GM18520 (cell line): ENCODE measurements at regions not wholly inside any gene's neighbourhood (a gene's known extent, or its start where the extent isn't known, plus 50 kb on each side); places are given as distances from the start of the nearest gene placed in this dataset.
"Not testable (repeated sequence)": the region's sequence is repeated elsewhere in the genome, so short reads cannot be mapped to it uniquely, and the experiment has no call there.

Experiments used
- ATAC-seq: cut with Tn5 transposase; IDR thresholded peaks from one replicate; pipeline ENCODE4 v1.9.1; 2021; ENCODE audit not compliant: unreplicated experiment

- no peak for ATAC-seq
These were observed 141.7 kb upstream of the KCND2 start for GRCh38 chr7:120131096-120131839.

DNA sequence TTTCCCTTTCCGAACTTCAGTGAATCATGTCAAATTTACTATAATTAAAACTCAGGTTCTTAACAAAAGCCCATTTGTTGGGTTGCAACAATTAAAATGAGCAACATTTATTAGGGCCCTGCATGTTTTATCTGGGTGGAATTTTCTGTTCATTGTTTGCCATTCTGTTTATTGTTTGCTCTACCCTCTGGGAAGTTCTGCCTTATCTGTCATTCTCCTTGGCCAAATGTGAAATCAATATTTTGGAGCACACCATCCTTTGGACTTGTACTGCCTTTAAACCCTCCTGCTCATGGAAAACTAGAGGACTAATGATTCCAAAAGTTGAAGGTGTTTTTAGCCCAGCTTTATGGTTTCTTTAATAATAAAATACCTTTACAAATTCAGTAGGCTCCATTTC, 134.5 kb upstream of the KCND2 start:
- no peak for ATAC-seq

DNA sequence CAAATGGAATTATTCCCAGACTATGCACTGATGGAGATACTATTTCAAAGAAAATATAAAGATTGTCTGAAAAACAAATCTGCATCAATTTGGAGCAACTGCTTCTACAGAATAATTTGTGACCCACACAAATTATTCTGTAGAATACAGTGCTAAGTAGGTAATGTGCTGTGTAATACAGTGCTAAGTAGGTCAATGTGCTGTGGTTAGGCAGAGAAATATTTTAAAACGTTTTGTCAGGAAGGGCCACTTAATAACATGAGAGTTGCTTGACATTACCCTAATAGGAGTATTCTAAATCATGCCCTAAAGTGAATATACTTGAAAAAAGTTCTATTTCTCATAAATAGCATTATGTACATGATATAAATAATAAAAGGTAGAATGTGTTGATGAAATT, 116.5 kb upstream of the KCND2 start:
- no peak for ATAC-seq

DNA sequence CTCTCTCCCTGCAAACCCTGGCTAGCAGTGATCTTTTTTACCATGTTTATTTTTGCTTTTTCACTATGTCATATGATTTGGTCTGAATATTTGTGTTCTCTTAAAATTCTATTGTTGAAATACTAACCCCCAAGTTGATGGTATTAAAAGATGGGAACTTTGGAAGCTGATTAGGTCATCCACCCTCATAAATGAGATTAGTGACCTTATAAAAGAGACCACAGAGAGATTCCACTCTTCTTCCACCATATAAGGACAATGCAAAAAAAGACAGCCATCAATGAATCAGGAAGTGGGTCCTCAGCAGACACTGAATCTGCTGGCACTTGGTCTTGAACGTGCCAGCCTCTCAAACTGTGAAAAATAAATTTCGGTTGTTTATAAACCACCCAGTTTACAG, 112.8 kb upstream of the KCND2 start:
- ATAC-seq: no peak

DNA sequence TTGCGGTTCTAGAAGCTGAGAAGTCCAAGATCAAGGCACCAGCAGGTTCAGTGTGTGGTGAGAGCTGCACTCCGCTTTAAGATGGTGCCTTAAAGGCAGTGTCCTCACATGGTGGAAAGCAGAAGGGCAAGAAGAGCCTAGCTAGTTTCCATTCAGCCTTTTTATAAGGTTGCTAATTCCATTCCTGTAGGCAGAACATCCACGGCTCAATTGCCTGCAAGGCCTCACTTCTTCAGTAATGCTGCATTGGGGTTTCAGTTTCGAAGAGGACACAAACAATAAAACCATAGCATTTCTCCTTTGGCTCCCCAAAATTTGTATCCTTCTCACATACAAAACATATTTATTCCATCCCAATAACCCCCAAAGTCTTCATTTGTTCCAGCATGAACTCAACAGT, 109.5 kb upstream of the KCND2 start:
- ATAC-seq: no peak

DNA sequence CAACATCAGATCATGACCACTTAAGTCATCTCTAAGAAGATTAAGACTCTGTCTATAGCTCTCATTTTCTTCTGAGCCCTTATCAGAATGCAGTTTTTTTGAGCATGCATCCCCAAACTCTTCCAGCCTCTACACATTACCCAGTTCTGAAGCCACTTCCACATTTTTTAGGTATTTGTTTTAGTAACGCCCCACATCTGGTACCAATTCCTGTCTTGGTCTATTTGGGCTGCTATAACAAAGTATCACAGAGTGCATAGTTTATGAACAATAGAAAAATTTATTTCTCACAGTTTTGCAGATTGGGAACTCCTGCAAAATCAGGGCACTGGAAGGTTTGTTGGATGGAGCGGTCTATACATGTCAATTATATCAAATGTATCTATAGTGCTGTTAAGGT, 107.7 kb upstream of the KCND2 start:
- ATAC-seq: no peak

- ATAC-seq: no peak
These were observed 104.9 kb upstream of the KCND2 start for GRCh38 chr7:120168066-120168465.

DNA sequence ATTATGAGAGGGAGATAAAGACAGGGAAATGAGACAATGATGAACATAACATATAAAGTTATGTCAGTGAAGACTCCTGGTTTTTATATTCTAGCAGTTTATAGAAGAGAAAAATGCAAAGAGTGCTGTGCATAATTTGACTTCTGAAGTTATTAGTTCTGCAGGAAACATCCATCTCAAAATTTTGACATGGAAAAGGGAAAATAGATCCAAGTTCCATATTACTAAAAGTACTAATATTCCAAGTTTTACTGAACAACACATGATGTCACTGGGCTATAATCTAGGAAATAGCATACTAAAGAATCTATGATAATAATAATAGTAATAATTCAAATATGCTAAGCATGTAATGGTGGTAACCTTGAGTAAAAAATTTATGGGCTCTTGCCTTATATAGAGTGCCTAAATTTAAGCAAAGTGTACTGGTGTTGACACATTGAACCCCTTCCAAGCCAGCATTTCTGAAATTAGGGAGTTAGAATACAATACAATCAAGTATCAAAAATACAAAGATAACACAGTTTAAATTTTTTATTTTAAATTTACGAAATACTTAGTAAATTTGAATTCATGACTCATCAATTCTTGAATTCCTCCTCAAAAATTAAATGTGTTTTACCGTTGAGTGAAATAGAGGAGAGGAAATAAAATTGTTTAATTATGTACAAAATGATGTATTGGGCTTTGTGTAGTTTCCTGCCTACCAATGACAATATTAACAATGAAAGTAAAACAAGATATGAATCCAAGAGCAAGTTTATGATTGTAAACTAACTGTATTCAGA, 102.8 kb upstream of the KCND2 start:
- no peak for ATAC-seq

DNA sequence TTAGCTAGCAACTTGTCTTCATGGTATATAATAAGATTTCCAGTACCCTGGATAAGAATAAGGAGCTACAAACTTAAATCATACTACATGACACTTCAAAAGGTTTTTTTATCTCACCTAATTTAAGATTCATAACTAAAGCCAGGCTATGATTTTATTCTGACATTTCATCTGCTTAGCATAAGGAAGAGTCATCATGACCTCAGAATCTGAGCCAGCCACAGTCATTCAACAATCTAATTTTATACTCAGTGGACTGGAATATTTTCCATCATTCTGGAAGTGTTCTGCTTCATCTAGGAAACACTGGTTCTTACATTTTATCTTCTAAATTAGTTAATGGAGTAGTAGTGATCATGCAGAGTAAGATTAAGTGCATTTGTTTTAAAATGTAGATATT, 102.1 kb upstream of the KCND2 start:
- no peak for ATAC-seq

GRCh38 chr7:120171406-120171805, 101.6 kb upstream of the KCND2 start:
- no peak for ATAC-seq

DNA sequence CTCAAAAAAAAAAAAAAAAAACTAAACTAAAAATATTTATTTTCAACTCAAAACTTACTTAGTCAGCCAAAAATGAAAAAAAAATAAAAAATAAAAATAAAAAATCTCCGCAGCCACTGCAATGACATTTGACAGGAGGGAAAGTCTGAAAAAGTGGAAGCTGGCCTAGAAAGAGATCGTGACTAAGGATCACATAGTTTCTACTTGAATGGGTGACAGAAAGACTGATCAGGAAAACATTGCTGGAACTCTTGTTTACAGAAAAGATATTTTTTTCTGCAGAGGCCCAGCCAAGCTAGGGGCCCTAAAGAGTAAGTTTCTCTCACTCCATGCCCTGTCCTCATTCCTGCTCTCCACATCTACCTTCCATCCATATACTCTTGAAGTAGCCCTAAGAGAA, 92.8 kb upstream of the KCND2 start:
- ATAC-seq: no peak

- ATAC-seq: no peak
These were observed 91.5 kb upstream of the KCND2 start for GRCh38 chr7:120181499-120181898.

DNA sequence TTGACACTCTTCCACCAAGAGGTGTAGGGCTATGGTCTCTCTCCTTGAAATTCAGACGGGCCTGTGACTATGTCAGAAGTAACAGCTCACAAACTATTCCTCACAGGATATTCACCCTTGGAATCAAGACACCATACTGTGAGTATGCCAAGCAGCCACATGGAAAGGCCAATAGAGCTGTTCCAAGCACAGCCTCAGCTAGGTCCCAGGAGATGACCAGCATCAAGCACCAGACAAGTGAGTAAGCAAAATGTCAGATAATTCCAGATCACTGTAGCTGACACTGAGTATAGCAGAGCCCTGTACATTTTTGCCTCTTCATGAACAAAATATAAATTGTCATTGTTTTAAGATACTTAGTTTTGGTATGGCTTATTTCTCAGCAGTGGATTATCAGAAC, 88.1 kb upstream of the KCND2 start:
- ATAC-seq: no peak

GRCh38 chr7:120185940-120186682, 86.9 kb upstream of the KCND2 start:
- no peak for ATAC-seq

DNA sequence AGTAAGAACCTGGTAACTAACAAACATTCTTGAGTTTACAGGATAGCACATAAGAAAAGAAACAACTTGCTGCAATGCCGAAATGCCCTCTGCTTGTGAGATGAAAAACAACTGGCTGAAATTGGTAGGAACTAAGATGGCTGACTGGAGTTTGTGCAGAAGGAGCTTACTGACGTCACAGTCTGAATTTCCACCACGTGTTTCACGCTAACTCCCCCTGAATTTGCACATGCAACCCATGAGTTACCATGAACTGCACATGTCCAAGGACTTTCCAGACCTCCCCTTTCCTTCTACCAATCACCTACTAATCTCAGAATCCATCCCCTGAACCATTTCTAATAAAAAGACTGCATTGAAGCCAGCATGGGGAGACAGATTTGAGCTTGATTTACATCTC, 86.3 kb upstream of the KCND2 start:
- ATAC-seq: no peak

- no peak for ATAC-seq
These were observed 83.4 kb upstream of the KCND2 start for GRCh38 chr7:120189623-120190022.

DNA sequence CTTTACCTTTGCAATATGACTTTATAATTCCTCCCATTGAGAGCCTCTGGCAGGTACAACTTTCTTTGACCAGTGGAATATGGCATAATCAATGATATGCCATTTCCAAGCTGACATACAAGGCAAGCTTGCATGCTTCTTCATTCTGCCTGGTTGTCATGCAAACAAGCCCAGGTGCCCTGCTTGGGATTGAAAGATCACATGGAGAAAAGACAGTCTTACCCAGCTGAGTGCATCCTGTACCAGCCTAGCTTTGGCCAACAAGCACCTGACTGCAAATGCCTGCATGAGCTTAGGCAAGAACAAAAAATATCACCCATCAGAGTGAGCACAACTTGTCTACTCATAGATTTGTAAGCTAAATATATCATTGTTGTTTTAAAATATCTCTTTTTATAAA, 82.9 kb upstream of the KCND2 start:
- ATAC-seq: no peak

- no peak for ATAC-seq
These were observed 82.4 kb upstream of the KCND2 start for GRCh38 chr7:120190566-120190965.

GRCh38 chr7:120191423-120191822, 81.6 kb upstream of the KCND2 start:
- not testable (repeated sequence) for ATAC-seq

- no peak for ATAC-seq
These were observed 71.7 kb upstream of the KCND2 start for GRCh38 chr7:120201290-120201689.

GRCh38 chr7:120205101-120205500, 67.9 kb upstream of the KCND2 start:
- ATAC-seq: no peak

DNA sequence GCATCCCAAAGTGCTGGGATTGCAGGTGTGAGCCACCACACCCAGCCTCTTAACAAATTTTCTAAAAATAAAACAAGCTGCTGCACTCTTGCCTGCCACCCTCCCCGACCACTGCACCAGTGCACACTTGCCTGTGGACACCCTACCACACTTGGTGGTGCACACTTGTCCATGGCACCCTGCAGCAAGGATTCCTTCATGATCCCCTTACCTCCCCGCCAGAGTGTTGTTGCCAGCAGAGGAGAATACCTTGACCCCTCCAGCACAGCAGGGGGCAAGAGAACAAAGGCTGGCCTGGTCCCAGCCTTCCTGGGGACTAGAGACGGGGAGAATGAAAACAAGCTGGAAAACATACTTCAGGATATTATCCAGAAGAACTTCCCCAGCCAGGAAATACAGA, 65.9 kb upstream of the KCND2 start:
- no peak for ATAC-seq
